Ovary (tissue), 7 donors: ENCODE measurements at regions not wholly inside any gene's neighbourhood (a gene's known extent, or its start where the extent isn't known, plus 50 kb on each side); places are given as distances from the start of the nearest gene placed in this dataset.

Experiments
- DNase-seq, 5 donors: peaks; one replicate each; pipeline ENCODE4 v3.0.0-alpha.2; 2019 to 2020
- H3K27ac ChIP-seq, 2 donors: fragments of 200-600 bp; one replicate each; pipeline versions ENCODE4 v1.5.1 to v1.8.0; 2019 to 2022
- H3K27me3 ChIP-seq: fragments of 200-600 bp; one replicate; pipeline ENCODE4 v1.8.0; 2022
- H3K36me3 ChIP-seq: fragments of 200-600 bp; sonication (generic); one replicate; pipeline ENCODE4 v1.5.1; 2019
- H3K4me1 ChIP-seq: one replicate; pipeline ENCODE4 v1.8.1; 2013; ENCODE audit warnings: mild to moderate bottlenecking, moderate library complexity; ENCODE audit not compliant: insufficient read depth
- H3K4me3 ChIP-seq: fragments of 200-600 bp; sonication (generic); one replicate; pipeline ENCODE4 v1.5.1; 2017
- H3K9me3 ChIP-seq, 2 donors: fragments of 200-600 bp in 1 of 2; sonication (generic) in 1 of 2; one replicate each; pipeline versions ENCODE4 v1.5.1 to v1.8.1; 2013 to 2019; ENCODE audit warnings: mild to moderate bottlenecking in 1 of 2, moderate library complexity in 1 of 2
- EP300 ChIP-seq: sonication (generic); formaldehyde crosslinking; IDR thresholded peaks from one replicate; pipeline ENCODE4 v1.6.1; 2017; ENCODE audit warnings: antibody characterized with exemption
- POLR2A ChIP-seq: fragments of 450-650 bp; IDR thresholded peaks from one replicate; pipeline ENCODE4 v1.6.1; 2017; ENCODE audit warnings: antibody characterized with exemption, mild to moderate bottlenecking, moderate library complexity
- WGBS, 3 donors: extraction: QIAGEN DNeasy Blood & Tissue Kit in 1 of 3; methylation state at CpG; one replicate each; pipeline versions ENCODE4 v1.1.5 to v1.1.7; 2013 to 2017; 5-methylcytosine and 5-hydroxymethylcytosine counted together
- intact Hi-C, 4 donors: fragments of 100-400 bp; cut with DNase I; formaldehyde crosslinking; loops; one replicate each; pipeline versions ENCODE4 v1.11.0 to v1.15.1; 2022 to 2023
- TF ChIP-seq, protein P1 (sequence below), 3 donors: fragments of 450-650 bp in 2 of 3; fragments of 200-600 bp in 1 of 3; IDR thresholded peaks; one replicate each; pipeline versions ENCODE4 v1.5.1 to v1.8.0; 2016 to 2022; ENCODE audit warnings: antibody characterized with exemption in 3 of 3, mild to moderate bottlenecking in 1 of 3
- donor health status: DM: no; HTN: no; CAD: no; lungs with moderate emphysema.
- donor health status: DM: no; HTN: no; CAD: no.
- donor health status: Bipolar disorder and iron deficiency.
- donor health status: DM: no; HTN: no; CAD: no.
- donor health status: DM: yes; HTN: yes; CAD: no.

DNA sequence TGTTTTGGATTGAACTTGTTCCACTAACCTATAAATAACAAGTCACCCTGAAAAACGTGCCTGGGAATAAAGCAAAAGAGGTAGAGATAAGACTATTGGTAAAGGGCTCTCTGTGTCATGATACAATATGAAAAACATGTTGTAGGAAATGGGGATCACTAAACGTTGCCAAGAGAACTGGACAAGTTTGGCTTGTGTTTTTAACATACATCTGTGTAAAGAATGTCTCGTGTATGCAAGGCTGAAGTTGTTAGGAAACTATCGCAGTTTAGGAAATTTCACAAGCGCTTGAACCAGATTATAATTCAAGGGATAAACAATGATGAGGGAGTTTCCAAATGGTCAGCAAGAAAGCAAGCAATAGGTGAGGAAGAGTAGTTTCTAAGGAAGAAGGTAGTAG is 655.8 kb downstream of the PCDH7 start:
- intact Hi-C loops = no loop called here
- H3K27ac ChIP-seq = no peak overlapping the region
- TF ChIP-seq, protein P1, sequence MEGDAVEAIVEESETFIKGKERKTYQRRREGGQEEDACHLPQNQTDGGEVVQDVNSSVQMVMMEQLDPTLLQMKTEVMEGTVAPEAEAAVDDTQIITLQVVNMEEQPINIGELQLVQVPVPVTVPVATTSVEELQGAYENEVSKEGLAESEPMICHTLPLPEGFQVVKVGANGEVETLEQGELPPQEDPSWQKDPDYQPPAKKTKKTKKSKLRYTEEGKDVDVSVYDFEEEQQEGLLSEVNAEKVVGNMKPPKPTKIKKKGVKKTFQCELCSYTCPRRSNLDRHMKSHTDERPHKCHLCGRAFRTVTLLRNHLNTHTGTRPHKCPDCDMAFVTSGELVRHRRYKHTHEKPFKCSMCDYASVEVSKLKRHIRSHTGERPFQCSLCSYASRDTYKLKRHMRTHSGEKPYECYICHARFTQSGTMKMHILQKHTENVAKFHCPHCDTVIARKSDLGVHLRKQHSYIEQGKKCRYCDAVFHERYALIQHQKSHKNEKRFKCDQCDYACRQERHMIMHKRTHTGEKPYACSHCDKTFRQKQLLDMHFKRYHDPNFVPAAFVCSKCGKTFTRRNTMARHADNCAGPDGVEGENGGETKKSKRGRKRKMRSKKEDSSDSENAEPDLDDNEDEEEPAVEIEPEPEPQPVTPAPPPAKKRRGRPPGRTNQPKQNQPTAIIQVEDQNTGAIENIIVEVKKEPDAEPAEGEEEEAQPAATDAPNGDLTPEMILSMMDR (IDR thresholded peaks at IDR 0.05) = no peak
- no peak for TF ChIP-seq POLR2A
- TF ChIP-seq EP300 = no peak
- WGBS, 3 donors = 56 to 58% (median 56%) methylated on average over 5 of the region's 5 CpGs
- no peak overlapping the region for H3K4me3 ChIP-seq
- no peaks in the 10 kb centered on the region for H3K9me3 ChIP-seq
- H3K4me1 ChIP-seq = no peaks in the 10 kb centered on the region
- no peaks in the 10 kb centered on the region for H3K36me3 ChIP-seq
- no peak for DNase-seq
- H3K27me3 ChIP-seq = no peaks in the 10 kb centered on the region

DNA sequence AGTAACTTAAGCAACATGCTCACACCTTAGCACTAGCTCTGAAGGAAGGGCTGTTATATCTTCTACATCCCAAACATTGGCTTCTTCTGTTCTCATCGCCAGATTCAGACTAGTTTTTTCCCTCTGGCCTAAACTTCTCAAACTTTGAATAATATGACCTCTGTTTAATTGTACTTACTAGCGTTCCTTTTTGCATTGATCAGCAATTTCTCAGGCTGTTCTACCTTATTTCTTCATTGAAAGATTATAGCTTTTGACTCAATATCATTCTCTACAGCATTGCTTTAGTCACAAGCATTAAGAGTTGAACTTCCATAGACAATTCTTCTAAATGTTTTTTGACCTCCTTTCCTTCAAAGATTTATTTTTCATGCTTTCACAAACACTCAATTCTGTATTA is 659.2 kb downstream of the PCDH7 start:
- Histone ChIP-seq H3K4me3 (no peak overlapping the region), H3K27me3 (no peaks in the 10 kb centered on the region), H3K27ac (no peak overlapping the region), H3K36me3 (no peaks in the 10 kb centered on the region), H3K9me3 (no peaks in the 10 kb centered on the region), H3K4me1 (no peaks in the 10 kb centered on the region)
- no peak for TF ChIP-seq POLR2A
- TF ChIP-seq EP300 = no peak
- TF ChIP-seq, protein P1 (IDR thresholded peaks at IDR 0.05) = no peak
- WGBS, 3 donors = 90 to 94% (median 93%) methylated on average over 2 of the region's 2 CpGs
- DNase-seq = no peak
- intact Hi-C loops = no loop called here

DNA sequence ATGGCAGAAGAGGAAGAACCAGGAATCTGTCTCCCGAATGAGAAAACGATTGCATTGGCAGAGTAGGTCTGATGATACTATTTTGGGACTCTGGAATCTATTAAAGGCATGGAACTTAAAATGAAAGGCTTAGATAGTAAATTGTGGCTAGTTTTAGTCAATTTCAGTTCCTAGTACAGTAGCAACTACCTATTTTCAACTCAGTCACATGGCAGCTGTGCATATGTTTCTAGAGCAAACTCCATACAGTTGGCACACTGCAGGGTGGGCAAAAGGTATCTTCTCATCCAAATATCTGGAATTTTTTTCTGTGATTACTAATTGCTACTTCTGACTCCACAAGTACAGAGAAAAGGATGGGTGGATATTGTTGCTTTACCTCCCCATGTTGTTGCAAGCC is 663.6 kb downstream of the PCDH7 start:
- Histone ChIP-seq H3K27ac (no peak overlapping the region), H3K27me3 (no peaks in the 10 kb centered on the region), H3K9me3 (no peaks in the 10 kb centered on the region), H3K4me3 (no peak overlapping the region), H3K4me1 (no peaks in the 10 kb centered on the region), H3K36me3 (no peaks in the 10 kb centered on the region)
- 49 to 71% (median 54%) methylated on average over 2 of the region's 2 CpGs for WGBS, 3 donors
- intact Hi-C loops = no loop called here
- DNase-seq = no peak
- TF ChIP-seq POLR2A = no peak
- TF ChIP-seq EP300 = no peak
- TF ChIP-seq, protein P1 (IDR thresholded peaks at IDR 0.05) = no peak

DNA sequence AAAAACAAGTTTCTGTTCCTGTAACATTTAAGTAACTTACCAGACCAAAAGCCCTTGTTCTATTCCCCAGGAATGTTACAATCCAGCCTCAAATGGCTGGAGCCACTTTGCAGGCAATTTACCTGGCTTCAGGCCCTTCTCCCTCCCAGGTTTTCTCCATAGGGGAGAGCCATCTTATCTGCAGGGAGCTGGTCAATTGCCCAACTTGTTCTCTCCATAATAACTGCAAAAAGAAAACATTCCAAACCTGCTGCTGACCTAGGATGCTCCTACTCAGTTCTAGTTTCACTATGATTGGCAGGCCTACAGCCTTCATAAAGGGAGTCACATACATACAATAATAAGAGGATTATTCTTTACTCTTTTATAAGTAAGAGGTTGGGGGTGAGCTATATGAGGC is 670.7 kb downstream of the PCDH7 start:
- Histone ChIP-seq H3K27me3 (no peaks in the 10 kb centered on the region), H3K9me3 (no peaks in the 10 kb centered on the region), H3K36me3 (no peaks in the 10 kb centered on the region), H3K4me3 (no peak overlapping the region), H3K27ac (no peak overlapping the region), H3K4me1 (no peaks in the 10 kb centered on the region)
- intact Hi-C loops = no loop called here
- no peak for TF ChIP-seq POLR2A
- TF ChIP-seq EP300 = no peak
- TF ChIP-seq, protein P1 (IDR thresholded peaks at IDR 0.05) = no peak
- no peak for DNase-seq

DNA sequence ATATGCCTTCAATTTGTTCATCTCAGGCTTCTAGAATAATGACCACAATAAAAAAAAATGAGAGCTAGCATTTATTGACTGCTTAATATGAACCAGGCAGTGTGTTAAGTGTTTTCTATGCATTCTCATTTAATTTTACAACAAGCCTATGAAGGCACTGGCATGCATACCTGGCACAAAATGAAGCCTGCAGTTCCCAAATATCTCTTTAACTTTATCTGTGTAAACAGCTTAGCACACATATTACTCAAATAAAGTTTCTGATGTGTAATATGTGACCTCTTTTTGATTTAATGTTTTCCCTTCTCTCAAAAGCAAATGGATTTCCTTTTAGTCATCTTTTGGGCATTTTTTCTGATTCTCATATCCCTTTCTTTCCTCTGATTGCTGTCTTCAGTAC is 671.8 kb downstream of the PCDH7 start:
- Histone ChIP-seq H3K4me3 (no peak overlapping the region), H3K27me3 (no peaks in the 10 kb centered on the region), H3K27ac (no peak overlapping the region), H3K9me3 (no peaks in the 10 kb centered on the region), H3K4me1 (no peaks in the 10 kb centered on the region), H3K36me3 (no peaks in the 10 kb centered on the region)
- TF ChIP-seq POLR2A (no peak), EP300 (no peak)
- TF ChIP-seq, protein P1 (IDR thresholded peaks at IDR 0.05) = no peak
- DNase-seq = no peak
- intact Hi-C loops = no loop called here
